IMR-90 (cell line): ENCODE measurements at regions not wholly inside any gene's neighbourhood (a gene's known extent, or its start where the extent isn't known, plus 50 kb on each side); places are given as distances from the start of the nearest gene placed in this dataset.

Experiments used
- ATAC-seq: fragments of 200-7000 bp; cut with Tn5 transposase; 2 replicates; pipeline ENCODE4 v1.9.1; 2020; ENCODE audit warnings: low read depth, mild to moderate bottlenecking, moderate library complexity
- BruUV-seq: library from RNA; stranded (reverse); fragments of 400-500 nt; replicated peaks from 2 replicates; lab custom pipeline; 2021; lab: Mats Ljungman, UMichigan
- CTCF ChIA-PET: fragments of 300-600 bp; formaldehyde crosslinking; extraction: SDS; loops from one replicate; lab custom pipeline; 2021; ENCODE audit warnings: antibody characterized with exemption; lab: Yijun Ruan, JAX
- POLR2A ChIA-PET: fragments of 300-600 bp; sonication (Branson Sonifier 250); formaldehyde crosslinking; loops from one replicate; lab custom pipeline; 2022; ENCODE audit warnings: antibody characterized with exemption; ENCODE audit not compliant: unreplicated experiment; lab: Charles Lee
- DNase-seq: peaks from one replicate; pipeline ENCODE4 v3.0.0; 2013
- H2AFZ ChIP-seq: replicated peaks from 2 replicates; pipeline ENCODE3; 2013; ENCODE audit warnings: low read length, mild to moderate bottlenecking; ENCODE audit not compliant: poor library complexity
- H2AK5ac ChIP-seq: 2 replicates; pipeline ENCODE4 v1.6.1; 2013; ENCODE audit warnings: low read depth, low read length, inconsistent platforms
- H2AK9ac ChIP-seq: replicated peaks from 2 replicates; pipeline ENCODE3; 2013; ENCODE audit warnings: mild to moderate bottlenecking, low read depth, low read length, moderate library complexity; ENCODE audit not compliant: poor library complexity
- H2BK120ac ChIP-seq: 2 replicates; pipeline ENCODE4 v1.6.1; 2013; ENCODE audit warnings: low read depth, low read length, inconsistent platforms
- H2BK15ac ChIP-seq: 3 replicates; pipeline ENCODE4 v1.6.1; 2013; ENCODE audit warnings: low read depth, low read length, inconsistent platforms
- H2BK20ac ChIP-seq: 2 replicates; pipeline ENCODE4 v1.6.1; 2013; ENCODE audit warnings: low read depth, mild to moderate bottlenecking, inconsistent platforms, low read length, moderate library complexity
- H2BK5ac ChIP-seq: 2 replicates; pipeline ENCODE4 v1.6.1; 2013; ENCODE audit warnings: mild to moderate bottlenecking, low read depth, low read length, inconsistent platforms; ENCODE audit not compliant: poor library complexity, severe bottlenecking
- H3K14ac ChIP-seq: replicated peaks from 2 replicates; pipeline ENCODE4 v1.6.1; 2013; ENCODE audit warnings: low read depth, low read length, inconsistent platforms
- H3K18ac ChIP-seq: 2 replicates; pipeline ENCODE4 v1.6.1; 2013; ENCODE audit warnings: low read depth, low read length, control low read depth
- H3K23ac ChIP-seq: 2 replicates; pipeline ENCODE4 v1.6.1; 2013; ENCODE audit warnings: low read depth, low read length, inconsistent platforms
- H3K27ac ChIP-seq: 2 replicates; pipeline ENCODE4 v1.5.1; 2013; ENCODE audit warnings: mild to moderate bottlenecking, control low read depth, low read length; ENCODE audit not compliant: insufficient read depth
- H3K27me3 ChIP-seq: 2 replicates; pipeline ENCODE4 v1.6.1; 2013; ENCODE audit warnings: low read length; ENCODE audit not compliant: control insufficient read depth, insufficient read depth
- H3K36me3 ChIP-seq: 2 replicates; pipeline ENCODE4 v1.6.1; 2013; ENCODE audit warnings: low read length, mixed read lengths; ENCODE audit not compliant: control insufficient read depth, insufficient read depth
- H3K4ac ChIP-seq: 2 replicates; pipeline ENCODE4 v1.6.1; 2013; ENCODE audit warnings: low read depth, low read length, inconsistent platforms
- H3K4me1 ChIP-seq: 2 replicates; pipeline ENCODE4 v1.6.1; 2013; ENCODE audit warnings: low read length, mixed read lengths; ENCODE audit not compliant: control insufficient read depth, insufficient read depth
- H3K4me2 ChIP-seq: 2 replicates; pipeline ENCODE4 v1.6.1; 2013; ENCODE audit warnings: low read depth, mild to moderate bottlenecking, control low read depth, low read length, moderate library complexity
- H3K4me3 ChIP-seq: 2 replicates; pipeline ENCODE4 v1.5.1; 2013; ENCODE audit warnings: low read depth, mild to moderate bottlenecking, control low read depth, low read length, moderate library complexity; ENCODE audit not compliant: insufficient read depth
- H3K56ac ChIP-seq: 2 replicates; pipeline ENCODE4 v1.6.1; 2013; ENCODE audit warnings: low read length, inconsistent platforms; ENCODE audit not compliant: insufficient read depth; ENCODE audit errors: extremely low read depth
- H3K79me1 ChIP-seq, 2 experiments: 2 replicates each; pipeline ENCODE4 v1.6.1; 2013; ENCODE audit warnings: low read length in 2 of 2, inconsistent platforms in 1 of 2, low read depth in 1 of 2
- H3K9ac ChIP-seq: 2 replicates; pipeline ENCODE4 v1.6.1; 2013; ENCODE audit warnings: low read depth, low read length, control low read depth
- H3K9me1 ChIP-seq: 2 replicates; pipeline ENCODE4 v1.6.1; 2013; ENCODE audit warnings: low read length, inconsistent platforms; ENCODE audit not compliant: insufficient read depth
- H3K9me3 ChIP-seq: 2 replicates; pipeline ENCODE4 v1.6.1; 2013; ENCODE audit warnings: low read length; ENCODE audit not compliant: control insufficient read depth, insufficient read depth
- H4K20me1 ChIP-seq: 2 replicates; pipeline ENCODE4 v1.6.1; 2013; ENCODE audit warnings: low read length, inconsistent platforms; ENCODE audit not compliant: insufficient read depth
- H4K5ac ChIP-seq: 2 replicates; pipeline ENCODE4 v1.6.1; 2013; ENCODE audit warnings: mild to moderate bottlenecking, low read depth, low read length, control low read depth
- H4K8ac ChIP-seq, 2 experiments: 2 replicates each; pipeline ENCODE4 v1.6.1; 2013; ENCODE audit warnings: low read depth in 2 of 2, low read length in 2 of 2, control low read depth in 1 of 2, inconsistent platforms in 1 of 2
- H4K91ac ChIP-seq: 2 replicates; pipeline ENCODE4 v1.6.1; 2013; ENCODE audit warnings: low read depth, low read length, inconsistent platforms; ENCODE audit not compliant: insufficient read depth
- BHLHE40 ChIP-seq: fragments of 150-350 bp; IDR thresholded peaks from 2 replicates; pipeline ENCODE4 v1.6.1; 2016; ENCODE audit warnings: mild to moderate bottlenecking, low read depth, low read length
- CEBPB ChIP-seq: IDR thresholded peaks from 2 replicates; pipeline ENCODE4 v1.6.1; 2012; ENCODE audit warnings: low read depth, low read length, improper control_type of control experiment
- MAFK ChIP-seq: IDR thresholded peaks from 2 replicates; pipeline ENCODE4 v1.6.1; 2012; ENCODE audit warnings: low read depth, low read length, improper control_type of control experiment
- MAZ ChIP-seq: IDR thresholded peaks from 2 replicates; pipeline ENCODE4 v1.6.1; 2012; ENCODE audit warnings: low read depth, mild to moderate bottlenecking, low read length, improper control_type of control experiment, moderate library complexity, borderline replicate concordance
- POLR2A ChIP-seq: IDR thresholded peaks from 2 replicates; pipeline ENCODE4 v1.6.1; 2012; ENCODE audit warnings: mild to moderate bottlenecking, low read depth, low read length
- WGBS, 2 experiments: methylation state at CpG; one replicate each; pipeline versions ENCODE4 v1.1.5 to v1.1.7; 2013; ENCODE audit warnings: missing lambda C conversion rate in 2 of 2; ENCODE audit not compliant: insufficient read length in 1 of 2; ENCODE audit errors: extremely low coverage in 2 of 2; 5-methylcytosine and 5-hydroxymethylcytosine counted together
- dilution Hi-C: fragments of 300-500 bp; cut with HindIII; formaldehyde crosslinking; loops from one replicate; pipeline ENCODE4 v1.14.3; 2018; ENCODE audit warnings: low sequenced_read_pairs; ENCODE audit not compliant: unreplicated experiment
- in situ Hi-C: fragments of 300-500 bp; cut with MboI; formaldehyde crosslinking; loops from 3 replicates; pipeline ENCODE4 v1.14.3; 2019; ENCODE audit warnings: low sequenced_read_pairs, inconsistent platforms, mixed read lengths
- intact Hi-C: fragments of 100-400 bp; cut with micrococcal nuclease; formaldehyde crosslinking; loops from 2 replicates; pipeline ENCODE4 v1.10.0; 2022

DNA sequence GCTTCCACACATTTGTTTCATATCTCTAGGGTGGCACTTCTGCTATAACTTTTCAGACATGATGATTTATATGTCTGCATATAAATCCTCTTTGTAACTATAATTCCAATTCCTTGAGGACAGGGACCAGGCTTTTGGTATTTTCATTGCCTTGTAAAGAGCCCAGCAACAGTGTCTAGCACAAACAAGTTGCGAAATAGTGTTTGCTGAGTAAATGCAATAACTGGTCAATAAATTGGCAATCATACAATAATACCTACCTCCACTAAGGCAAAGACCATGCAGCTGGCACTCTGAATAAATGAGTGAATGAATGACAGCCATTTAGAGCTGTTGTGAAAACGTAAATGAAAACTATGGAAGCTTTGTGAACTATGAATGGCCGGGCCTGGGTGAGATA lies 564.0 kb upstream of the ZNF462 start:
- POLR2A ChIA-PET = no interaction called here
- Histone ChIP-seq H2BK5ac (no peak overlapping the region), H4K20me1 (no peaks in the 10 kb centered on the region), H4K5ac (no peak overlapping the region), H2BK20ac (no peak overlapping the region), H3K79me1 (no peaks in the 10 kb centered on the region), H3K4me1 (no peaks in the 10 kb centered on the region), H3K23ac (no peak overlapping the region), H3K27me3 (no peaks in the 10 kb centered on the region), H3K27ac (no peak overlapping the region), H3K4me3 (no peak overlapping the region), H2AK5ac (no peak overlapping the region), H2BK120ac (no peak overlapping the region), H3K56ac (no peak overlapping the region), H4K8ac (no peak overlapping the region), H3K4ac (no peak overlapping the region), H2AK9ac (no peak overlapping the region), H3K14ac (no peak overlapping the region), H2AFZ (no peak overlapping the region), H4K91ac (no peak overlapping the region), H3K4me2 (no peak overlapping the region), H3K9me1 (no peaks in the 10 kb centered on the region), H3K18ac (no peak overlapping the region), H3K9ac (no peak overlapping the region), H3K9me3 (peaks cover 11% of the 10 kb centered on the region), H2BK15ac (no peak overlapping the region), H3K36me3 (no peaks in the 10 kb centered on the region)
- no TSS peak for BruUV-seq
- in situ Hi-C loops (no loop called here), dilution Hi-C loops (no loop called here), intact Hi-C loops (no loop called here)
- CTCF ChIA-PET = no interaction called here
- DNase-seq (no peak), ATAC-seq (no peak)
- WGBS, 2 experiments = 20% methylated on average over 1 of the region's 3 CpGs; no CpG with 5 or more reads in 1 of the 2 experiments
- TF ChIP-seq MAFK = no peak
- no peak for TF ChIP-seq MAZ
- TF ChIP-seq POLR2A = no peak
- peak; percentile 60; the same call in 1 of the 2 replicates for TF ChIP-seq CEBPB
- TF ChIP-seq BHLHE40 = no peak
